GM18511 (cell line): ENCODE measurements at regions not wholly inside any gene's neighbourhood (a gene's known extent, or its start where the extent isn't known, plus 50 kb on each side); places are given as distances from the start of the nearest gene placed in this dataset.
"Not testable (repeated sequence)": the region's sequence is repeated elsewhere in the genome, so short reads cannot be mapped to it uniquely, and the experiment has no call there.

ENCODE experiments used
- ATAC-seq: cut with Tn5 transposase; IDR thresholded peaks from one replicate; pipeline ENCODE4 v1.9.1; 2021; ENCODE audit warnings: mild to moderate bottlenecking, moderate library complexity; ENCODE audit not compliant: unreplicated experiment

DNA sequence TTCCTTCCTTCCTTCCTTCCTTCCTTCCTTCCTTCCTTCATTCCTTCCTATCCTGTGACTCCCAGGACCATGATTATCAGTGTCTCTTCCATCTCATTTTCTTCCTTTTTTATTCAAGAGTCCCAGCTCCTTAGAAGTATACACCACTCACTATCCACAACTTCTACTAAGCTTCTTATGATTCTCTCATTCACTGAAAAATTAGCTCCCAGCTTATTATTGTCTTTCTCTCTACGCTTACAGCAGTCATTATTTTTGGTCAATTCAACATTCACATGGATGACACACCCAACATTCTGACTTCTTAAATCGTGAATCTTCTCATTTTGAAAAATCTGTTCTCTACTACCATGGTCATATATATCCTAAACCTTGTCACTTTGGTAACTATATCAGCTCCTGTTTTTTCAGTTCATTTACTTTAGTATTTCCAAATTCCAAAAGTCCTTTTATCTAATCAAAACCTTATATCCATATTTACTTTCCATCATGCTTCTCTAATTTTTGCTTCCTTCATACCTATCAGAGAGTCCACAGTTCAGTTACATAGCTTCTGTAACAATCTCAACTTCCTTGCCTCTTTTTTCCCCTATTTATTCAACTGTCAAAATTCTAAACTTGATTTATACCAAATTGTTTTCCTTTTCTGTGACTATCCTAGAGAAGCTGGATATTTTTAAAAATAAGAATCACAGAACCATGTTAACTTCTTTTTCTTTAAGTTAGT lies 677.5 kb downstream of the RAPGEF2 start:
- no peak for ATAC-seq

DNA sequence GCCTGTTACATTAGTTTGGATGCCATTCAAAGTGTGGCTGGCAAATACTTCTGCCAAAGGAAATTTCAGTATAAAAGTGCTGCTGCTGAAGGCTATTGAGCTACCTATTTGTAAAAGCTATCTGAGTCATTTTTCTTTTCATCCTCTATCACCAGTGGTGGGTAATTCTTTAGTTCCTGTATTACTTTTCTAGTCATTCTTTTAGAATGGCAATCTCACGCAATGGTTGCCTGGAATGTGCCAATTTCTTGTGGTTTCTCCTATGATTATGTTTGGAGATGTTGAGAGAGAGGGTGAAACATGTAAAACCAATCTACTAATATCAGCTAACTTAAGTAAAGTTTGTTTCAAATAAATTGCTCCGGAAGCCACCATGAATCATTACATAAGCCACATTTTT lies 685.0 kb downstream of the RAPGEF2 start:
- ATAC-seq = no peak

DNA sequence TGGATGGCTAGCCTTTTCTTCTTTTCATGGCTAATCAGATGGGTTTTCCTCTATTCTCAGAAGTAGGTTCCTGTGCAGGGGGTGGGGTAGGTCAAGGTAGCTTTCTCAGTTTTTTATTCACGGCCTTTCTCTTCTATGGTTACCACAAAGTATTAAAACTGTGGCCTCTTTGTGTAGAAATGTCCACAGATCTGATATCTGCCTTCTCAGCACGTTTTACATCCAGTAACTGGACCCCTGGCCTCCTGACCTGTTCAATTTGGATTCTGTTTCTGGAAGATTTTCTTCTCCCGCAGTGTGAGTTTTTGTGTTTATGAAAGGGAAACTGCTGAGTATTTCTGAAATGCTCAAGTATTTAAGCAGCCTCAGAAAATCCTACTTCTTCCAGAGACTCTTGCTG lies 688.5 kb downstream of the RAPGEF2 start:
- no peak for ATAC-seq

DNA sequence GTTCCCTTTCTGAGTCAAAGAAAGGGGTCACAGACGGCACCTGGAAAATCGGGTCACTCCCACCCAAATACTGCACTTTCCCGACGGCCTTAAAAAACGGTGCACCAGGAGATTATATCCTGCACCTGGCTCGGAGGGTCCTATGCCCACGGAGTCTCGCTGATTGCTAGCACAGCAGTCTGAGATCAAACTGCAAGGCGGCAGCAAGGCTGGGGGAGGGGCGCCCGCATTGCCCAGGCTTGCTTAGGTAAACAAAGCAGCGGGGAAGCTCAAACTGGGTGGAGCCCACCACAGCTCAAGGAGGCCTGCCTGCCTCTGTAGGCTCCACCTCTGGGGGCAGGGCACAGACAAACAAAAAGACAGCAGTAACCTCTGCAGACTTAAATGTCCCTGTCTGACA lies 701.7 kb downstream of the RAPGEF2 start:
- not testable (repeated sequence) for ATAC-seq

DNA sequence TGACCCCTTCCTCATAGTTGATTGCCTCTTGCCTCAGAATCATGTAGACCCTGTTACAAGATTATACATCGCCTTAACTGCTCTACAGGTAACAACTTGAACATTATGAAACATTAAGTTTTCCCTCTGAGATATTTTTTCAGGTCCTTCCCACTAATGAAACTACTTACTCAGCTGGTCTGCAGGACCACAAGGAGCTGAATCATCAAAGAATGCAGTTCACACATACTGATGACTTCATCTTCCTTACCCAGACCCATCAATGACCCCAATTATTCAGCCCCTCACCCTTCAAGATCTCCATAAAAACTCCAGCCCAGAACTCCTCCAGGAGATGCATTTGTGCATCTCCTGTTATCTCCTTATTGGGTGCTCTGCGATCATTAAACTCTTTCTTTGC lies 720.9 kb downstream of the RAPGEF2 start:
- ATAC-seq = no peak

DNA sequence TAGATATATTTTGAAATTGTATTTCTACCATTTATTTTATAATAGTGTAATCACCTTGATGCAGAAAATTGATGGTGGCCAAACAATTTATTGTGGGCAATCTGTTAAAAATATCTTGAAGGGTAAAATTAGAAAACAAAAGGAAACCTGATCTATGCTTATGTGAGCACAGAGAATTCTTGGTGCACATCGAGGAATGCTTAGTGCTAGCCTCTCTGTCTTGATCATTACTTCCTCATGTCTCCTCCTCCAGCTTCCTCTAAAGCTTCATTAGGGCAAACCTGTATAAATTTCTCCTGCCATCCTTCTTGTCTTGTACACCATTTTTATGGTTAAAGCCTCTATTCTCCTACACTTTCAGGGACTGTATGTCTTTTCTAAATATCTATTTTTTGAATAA lies 725.8 kb downstream of the RAPGEF2 start:
- ATAC-seq = no peak

DNA sequence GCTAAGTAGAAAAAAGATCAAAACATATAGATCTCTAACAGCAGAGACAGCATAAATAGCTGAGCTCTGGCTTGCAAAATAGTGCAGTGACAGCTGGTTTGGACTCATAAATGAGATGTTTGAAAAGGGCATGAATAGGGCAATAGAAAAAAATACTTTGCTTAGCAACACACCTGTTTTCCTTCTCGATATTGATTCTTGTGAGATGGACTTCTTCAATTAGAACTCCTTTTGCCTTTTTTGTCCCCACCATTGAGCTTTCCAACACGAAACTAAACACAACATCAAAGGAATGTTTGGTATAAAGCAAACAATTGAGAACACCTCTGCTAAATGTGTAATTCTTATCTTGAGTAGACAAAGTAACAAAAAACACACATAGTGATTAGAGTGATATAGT lies 726.3 kb downstream of the RAPGEF2 start:
- no peak for ATAC-seq

DNA sequence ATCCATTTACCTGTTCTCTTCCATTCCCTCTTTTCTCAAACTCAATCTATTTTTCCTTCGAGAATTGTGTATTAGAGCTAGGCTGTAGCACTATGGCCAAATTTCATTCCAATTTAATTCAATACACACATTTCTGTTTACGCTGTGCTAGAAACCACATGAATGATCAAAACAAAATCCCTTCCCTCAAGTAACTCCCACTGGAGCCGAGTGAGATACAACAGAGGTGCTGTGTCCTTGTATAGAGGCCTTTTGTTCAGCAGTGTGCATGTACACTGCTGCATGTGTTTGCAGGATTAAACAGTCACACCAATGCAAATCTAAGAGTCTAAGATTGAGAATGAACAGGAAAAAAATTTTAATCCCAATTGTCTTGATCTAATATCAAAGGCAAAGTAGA lies 734.2 kb downstream of the RAPGEF2 start:
- no peak for ATAC-seq

DNA sequence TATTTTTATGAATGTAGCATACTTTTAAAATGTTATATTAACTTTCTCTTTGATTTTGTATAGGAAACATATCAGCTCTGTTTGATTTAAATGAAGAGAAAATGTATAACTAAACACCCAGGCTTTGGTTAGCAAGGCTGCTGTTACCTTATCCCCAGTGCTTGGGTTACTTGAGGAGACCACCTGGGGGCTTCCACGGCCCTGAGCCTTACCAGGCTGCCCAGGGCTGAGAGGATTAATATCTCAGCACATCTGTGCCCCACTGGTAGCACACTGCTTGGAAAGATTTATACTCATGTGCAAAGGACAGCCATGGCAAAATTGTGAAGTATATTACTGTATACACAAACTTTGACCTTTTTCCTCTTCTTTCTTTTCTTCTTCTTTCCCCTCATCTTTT lies 752.9 kb downstream of the RAPGEF2 start:
- ATAC-seq = no peak

DNA sequence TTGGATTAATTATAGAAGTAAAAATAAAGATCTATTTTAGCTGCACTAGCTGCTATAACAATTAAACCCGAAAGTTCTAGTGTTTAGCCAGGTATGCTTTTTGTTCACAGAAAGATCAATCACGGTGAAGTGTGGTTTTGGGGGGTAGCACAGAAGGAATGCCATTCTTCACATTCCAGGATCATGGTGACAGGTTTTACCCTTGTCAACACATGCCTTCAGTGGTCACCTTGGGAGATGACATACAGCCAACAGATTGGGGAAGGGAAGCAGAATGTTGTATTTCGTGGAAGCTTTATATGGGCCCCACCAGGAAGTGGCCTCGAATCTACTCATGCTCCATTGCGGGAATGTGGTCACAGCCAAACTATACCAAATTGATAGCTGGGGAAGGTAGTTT lies 753.6 kb downstream of the RAPGEF2 start:
- no peak for ATAC-seq

DNA sequence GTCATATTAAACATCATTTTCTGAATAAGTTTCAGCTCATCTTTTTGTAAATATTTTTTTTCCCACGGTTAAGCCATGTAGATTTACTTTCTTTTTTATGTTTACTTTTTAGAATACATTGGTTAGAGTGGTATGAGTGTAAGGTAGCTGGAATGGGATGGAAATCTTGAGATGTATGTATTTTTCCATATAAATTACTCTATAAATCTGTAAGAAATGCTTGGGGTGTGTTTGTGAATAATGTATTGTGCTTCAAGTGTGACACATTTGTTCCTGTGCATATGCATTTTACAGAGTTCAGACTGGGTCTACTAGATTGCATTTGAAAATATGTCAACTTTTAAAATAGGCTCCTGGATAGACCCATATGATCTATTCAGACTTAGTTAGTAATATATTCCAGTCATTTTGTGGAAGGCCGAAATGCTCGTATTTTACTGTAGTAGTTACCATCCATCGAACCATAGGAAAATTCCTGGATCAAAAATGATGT lies 756.8 kb downstream of the RAPGEF2 start:
- ATAC-seq = no peak

DNA sequence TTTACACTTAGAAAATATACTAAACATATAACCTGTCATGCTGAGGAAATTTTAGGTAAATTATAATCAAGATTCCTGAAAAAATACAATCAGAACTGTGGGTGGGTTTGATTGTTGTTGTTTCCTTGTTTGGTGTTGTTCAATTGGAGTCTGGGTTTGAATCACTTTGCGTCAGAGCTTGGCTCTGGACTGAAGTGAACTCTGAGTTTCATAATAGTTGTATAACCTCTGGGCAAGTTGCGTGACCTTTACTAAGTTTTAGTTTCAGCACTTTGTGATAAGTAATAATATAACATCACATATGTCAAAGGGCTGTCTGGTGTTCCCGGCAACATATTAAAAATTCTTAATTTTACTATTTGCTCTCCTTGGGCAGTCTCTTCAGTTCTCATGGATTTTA lies 758.1 kb downstream of the RAPGEF2 start:
- ATAC-seq = no peak

DNA sequence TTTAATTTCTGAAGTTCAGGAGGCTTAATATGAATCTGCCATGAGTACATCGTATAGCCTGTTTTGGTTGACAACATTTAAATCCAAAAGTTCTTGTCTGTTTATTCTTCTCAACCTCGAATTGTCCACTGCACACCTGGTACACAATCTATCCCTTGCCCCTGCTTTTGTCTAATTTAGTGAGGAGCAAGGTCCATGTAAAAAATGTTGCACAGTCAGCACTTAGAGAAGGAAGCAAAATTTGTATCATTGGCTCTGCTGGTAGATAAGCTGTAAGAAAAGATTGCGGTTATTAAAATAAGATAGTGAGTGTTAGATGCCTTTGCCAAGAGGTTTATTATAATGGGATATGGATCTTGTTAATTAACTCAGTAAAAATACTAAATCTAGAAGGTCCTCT lies 761.5 kb downstream of the RAPGEF2 start:
- no peak for ATAC-seq

DNA sequence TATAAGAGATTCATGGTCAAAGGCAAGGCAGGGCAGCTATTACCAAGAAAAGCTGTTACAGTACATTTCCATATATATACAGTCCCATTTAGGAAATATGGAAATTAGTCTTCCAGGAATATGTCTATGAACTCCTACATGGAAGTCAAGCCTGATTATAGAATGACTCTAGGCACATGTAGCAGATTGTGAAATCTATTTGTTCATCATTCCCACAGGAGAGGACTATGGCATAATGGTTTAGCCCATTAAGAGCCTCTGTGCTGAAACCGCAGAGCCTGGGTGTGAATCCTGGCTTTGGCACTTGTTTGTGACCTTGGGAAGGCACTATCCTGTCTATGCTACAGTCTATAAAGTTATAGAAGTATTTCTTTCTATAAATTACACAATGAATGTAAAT lies 764.8 kb downstream of the RAPGEF2 start:
- no peak for ATAC-seq

DNA sequence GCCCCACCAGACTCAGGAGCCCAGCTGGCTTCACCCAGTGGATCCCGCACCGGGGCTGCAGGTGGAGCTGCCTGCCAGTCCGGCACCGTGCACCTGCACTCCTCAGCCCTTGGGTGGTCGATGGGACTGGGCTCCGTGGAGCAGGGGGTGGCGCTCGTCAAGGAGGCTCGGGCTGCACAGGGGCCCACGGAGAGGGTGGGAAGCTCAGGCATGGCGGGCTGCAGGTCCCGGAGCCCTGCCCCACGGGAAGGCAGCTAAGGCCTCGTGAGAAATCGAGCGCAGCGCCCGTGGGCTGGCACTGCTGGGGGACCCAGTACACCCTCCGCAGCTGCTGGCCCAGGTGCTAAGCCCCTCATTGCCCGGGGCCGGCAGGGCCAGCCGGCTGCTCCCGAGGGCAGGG lies 766.1 kb downstream of the RAPGEF2 start:
- not testable (repeated sequence) for ATAC-seq

DNA sequence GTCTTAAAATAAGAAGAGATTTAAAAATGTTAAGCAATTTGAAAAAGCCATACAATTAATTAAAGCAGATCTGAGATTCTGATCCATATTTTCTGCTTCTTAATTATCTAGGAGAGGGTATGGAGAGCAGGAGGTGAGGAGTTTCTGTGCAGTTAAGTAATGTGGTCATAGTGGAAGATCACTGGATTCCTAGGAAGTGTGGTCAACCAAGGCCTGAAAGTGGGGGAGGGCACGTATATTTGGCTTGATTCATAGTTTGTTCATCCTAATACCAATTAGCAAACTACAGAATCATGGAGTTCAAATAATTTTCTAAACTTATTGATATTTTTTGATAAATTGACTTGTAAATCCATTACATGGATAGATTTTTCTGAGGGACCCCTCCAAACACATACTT lies 768.3 kb downstream of the RAPGEF2 start:
- no peak for ATAC-seq

DNA sequence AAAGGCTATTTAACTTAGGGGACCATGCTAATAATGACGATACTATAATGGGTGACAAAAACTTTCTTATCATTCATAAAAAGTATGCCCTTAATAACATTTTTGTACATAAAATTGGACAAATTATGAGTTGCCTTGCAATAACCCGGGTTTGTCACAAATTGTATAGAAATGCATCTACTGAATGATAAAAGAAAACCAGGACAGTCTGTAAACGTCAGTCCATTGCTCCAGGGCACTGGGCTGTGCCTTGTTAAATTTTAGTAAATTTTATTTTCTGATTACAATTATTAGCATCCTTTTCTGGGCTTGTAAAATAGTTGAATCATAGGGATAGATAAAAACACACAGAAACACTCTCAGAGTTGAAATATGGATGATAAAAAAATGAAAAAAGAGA lies 778.3 kb downstream of the RAPGEF2 start:
- no peak for ATAC-seq

DNA sequence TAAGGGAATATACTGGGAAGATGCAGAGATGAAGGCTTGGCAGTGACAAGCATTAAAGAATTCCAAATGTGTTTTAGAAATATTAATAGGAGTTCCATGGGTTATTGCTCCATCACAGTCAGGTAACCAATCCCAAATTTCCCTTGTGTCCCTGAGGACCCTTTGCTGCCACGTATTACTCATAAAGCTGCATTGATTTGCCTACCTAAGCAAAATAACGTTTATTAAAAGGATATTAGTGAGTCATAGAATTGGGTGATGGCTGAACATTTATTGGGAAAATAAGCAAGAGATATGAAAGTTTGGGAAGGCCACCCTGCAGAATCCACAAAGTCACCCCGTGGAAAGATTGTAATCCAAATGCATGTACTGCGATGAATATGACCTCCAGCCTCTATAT lies 782.1 kb downstream of the RAPGEF2 start:
- ATAC-seq = no peak

DNA sequence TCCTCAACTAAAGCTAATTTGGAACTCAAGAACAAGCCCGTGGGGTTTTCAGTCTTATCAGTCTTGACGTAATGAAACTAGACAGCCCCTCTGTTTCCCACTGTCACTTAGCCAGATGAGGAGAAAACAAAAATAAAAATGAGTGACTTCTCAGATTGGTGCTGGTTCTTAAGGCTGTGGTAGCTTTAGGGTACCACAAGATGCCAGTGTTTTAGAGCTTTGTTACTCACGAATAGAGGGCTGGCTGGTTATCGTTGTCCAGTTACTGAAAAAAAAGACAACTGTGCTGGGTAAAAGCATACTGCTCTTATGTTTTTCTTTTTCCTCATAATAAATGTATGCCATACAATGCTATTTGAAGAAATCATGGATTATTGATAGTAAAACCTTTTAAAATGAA lies 796.7 kb downstream of the RAPGEF2 start:
- no peak for ATAC-seq

DNA sequence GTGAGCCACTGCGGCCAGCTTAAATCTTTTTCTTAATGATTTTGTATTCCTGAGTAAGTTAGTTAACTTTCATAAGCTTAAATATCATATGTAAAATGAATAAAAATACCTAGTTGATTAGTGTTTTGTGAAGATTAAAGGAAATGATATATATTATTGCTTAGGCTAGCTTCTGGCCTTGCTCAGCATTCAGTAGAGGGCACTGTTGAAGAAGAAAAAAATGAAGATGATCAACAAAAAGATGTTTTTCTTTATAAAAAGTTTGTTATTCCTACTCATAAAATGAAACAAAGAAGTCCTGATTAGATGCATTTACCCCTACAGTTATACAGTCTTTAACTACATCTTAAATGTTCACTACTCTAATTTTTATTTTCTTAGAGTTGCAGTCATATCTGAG lies 797.7 kb downstream of the RAPGEF2 start:
- no peak for ATAC-seq

DNA sequence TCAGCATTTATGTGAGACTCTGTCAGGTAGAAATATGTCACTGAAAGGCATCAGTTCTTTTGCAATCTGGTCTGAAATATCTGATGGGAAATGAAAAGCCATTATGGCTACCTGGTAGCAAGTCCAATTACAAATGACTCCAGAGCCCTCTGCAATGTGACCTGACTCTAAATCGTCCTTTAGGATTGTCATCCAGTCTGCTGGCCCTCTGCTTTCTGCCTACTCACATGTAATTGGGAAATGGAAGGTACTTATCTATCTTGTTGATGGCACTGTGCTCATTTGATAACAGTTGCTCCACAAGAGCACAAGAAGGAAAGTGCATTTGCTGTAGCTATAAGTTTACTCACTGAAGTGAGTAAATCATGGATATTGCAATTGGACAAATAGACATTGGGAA lies 799.8 kb downstream of the RAPGEF2 start:
- ATAC-seq = no peak

DNA sequence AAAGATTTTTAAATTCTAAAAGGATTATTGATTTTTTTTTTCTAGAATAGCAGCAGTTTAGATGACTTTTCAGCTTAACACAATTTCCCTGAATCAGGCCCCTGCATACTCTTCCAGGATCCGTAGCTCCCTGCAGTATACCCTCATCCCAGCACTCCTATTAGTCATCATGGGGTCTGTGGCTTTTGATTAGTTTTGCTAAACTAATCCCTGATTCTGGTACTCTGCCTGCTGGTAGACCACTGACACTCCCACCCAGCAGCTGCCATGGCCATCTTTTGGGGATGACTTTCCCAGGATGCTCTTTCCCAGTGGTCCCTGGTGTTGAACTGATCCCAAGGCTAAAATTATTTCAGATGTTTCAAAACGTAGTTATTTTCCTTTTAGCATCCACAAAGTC lies 802.0 kb downstream of the RAPGEF2 start:
- no peak for ATAC-seq

DNA sequence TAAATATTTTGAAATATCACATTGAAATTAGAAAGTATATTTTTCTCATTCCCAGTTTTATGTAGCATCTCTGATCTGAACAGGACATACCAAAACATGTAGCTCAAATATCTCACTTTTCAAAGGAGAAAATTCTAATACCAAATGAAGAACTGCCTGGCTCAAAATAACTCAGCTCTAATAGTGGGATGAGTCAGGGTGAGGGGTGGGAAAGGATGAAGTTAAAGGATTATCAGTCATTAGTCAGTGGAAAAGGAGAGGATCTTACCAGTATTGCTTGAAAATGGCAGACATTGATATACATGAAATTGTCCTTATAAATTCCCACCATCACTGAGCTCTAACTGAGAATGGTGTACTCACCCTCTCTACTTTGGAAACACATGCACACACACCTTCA lies 803.2 kb downstream of the RAPGEF2 start:
- no peak for ATAC-seq
